K562 (cell line): ENCODE measurements at regions not wholly inside any gene's neighbourhood (a gene's known extent, or its start where the extent isn't known, plus 50 kb on each side); places are given as distances from the start of the nearest gene placed in this dataset.

Experiments used
- ATAC-seq: fragments of 200-7000 bp; cut with Tn5 transposase; 3 replicates; pipeline ENCODE4 v1.9.1; 2020; ENCODE audit warnings: moderate library complexity
- BruUV-seq: library from RNA; stranded (reverse); fragments of 400-500 nt; replicated peaks from 2 replicates; lab custom pipeline; 2021; lab: Mats Ljungman, UMichigan
- CTCF ChIA-PET: fragments of 300-600 bp; formaldehyde crosslinking; extraction: SDS; loops from one replicate; lab custom pipeline; 2021; ENCODE audit warnings: low intra/inter-chr PET ratio; lab: Yijun Ruan, JAX
- POLR2A ChIA-PET: fragments of 300-600, 350-650 bp; sonication (Branson Sonifier 250); formaldehyde crosslinking; extraction: SDS; loops from one replicate; lab custom pipeline; 2021; ENCODE audit warnings: antibody characterized with exemption, inconsistent platforms; lab: Yijun Ruan, JAX
- DNase-seq, 4 experiments: peaks; one replicate each; pipeline versions ENCODE4 v3.0.0 to v3.0.0-alpha.2; 2011 to 2018; ENCODE audit warnings: low spot score in 3 of 4, mixed read lengths in 3 of 4; ENCODE audit errors: extremely low read depth in 1 of 4
- FAIRE-seq: peaks from 2 replicates; lab custom pipeline; 2011; peaks lifted over from hg19 to GRCh38; lab: Jason Lieb, UNC
- H2AFZ ChIP-seq: 2 replicates; pipeline ENCODE4 v1.6.0; 2011; ENCODE audit warnings: low read depth, low read length, control low read depth, inconsistent platforms
- H3K27ac ChIP-seq: fragments of 200-600 bp; 3 replicates; pipeline ENCODE4 v1.8.0; 2011; ENCODE audit warnings: low read depth, mild to moderate bottlenecking, control low read depth, inconsistent platforms, low read length, moderate library complexity, mixed read lengths; ENCODE audit errors: extremely low read depth
- H3K27me3 ChIP-seq, 2 experiments: fragments of 300-600 bp in 1 of 2; 2 replicates in 1 of 2; 3 replicates in 1 of 2; pipeline versions ENCODE4 v1.6.0 to v1.8.0; 2011; ENCODE audit warnings: inconsistent platforms in 2 of 2, low read length in 2 of 2, mild to moderate bottlenecking in 1 of 2, mixed read lengths in 1 of 2, moderate library complexity in 1 of 2; ENCODE audit not compliant: control insufficient read depth in 2 of 2, insufficient read depth in 2 of 2
- H3K36me3 ChIP-seq: fragments of 300-600 bp; 3 replicates; pipeline ENCODE4 v1.8.0; 2011; ENCODE audit warnings: mild to moderate bottlenecking, low read length, inconsistent platforms; ENCODE audit not compliant: control insufficient read depth, insufficient read depth
- H3K4me1 ChIP-seq, 2 experiments: fragments of 200-600 bp in 1 of 2; replicated peaks in 1 of 2; 2 replicates in 1 of 2; 3 replicates in 1 of 2; pipeline versions ENCODE4 v1.5.1 to v1.8.0; 2011; ENCODE audit warnings: inconsistent platforms in 2 of 2, low read length in 2 of 2, mild to moderate bottlenecking in 1 of 2, mixed read lengths in 1 of 2, moderate library complexity in 1 of 2; ENCODE audit not compliant: control insufficient read depth in 2 of 2, insufficient read depth in 2 of 2
- H3K4me2 ChIP-seq: 2 replicates; pipeline ENCODE4 v1.6.1; 2011; ENCODE audit warnings: low read length, control low read depth, inconsistent platforms, mixed read lengths; ENCODE audit not compliant: insufficient read depth
- H3K4me3 ChIP-seq: fragments of 200-600 bp; sonication (generic), shearing (Covaris generic); 2 replicates; pipeline ENCODE4 v1.5.1; 2016; ENCODE audit warnings: control low read depth, inconsistent platforms
- H3K79me2 ChIP-seq: fragments of 200-600 bp; 3 replicates; pipeline ENCODE4 v1.8.0; 2011; ENCODE audit warnings: low read length, inconsistent platforms; ENCODE audit not compliant: control insufficient read depth, insufficient read depth
- H3K9ac ChIP-seq, 2 experiments: 2 replicates each; pipeline versions ENCODE4 v1.6.0 to v1.6.1; 2011; ENCODE audit warnings: low read depth in 2 of 2, low read length in 2 of 2, control low read depth in 1 of 2, inconsistent platforms in 1 of 2, mild to moderate bottlenecking in 1 of 2, mixed read lengths in 1 of 2; ENCODE audit not compliant: insufficient read depth in 1 of 2
- H3K9me1 ChIP-seq: one replicate; pipeline ENCODE4 v1.6.0; 2011; ENCODE audit warnings: inconsistent platforms, mild to moderate bottlenecking, low read length, moderate library complexity; ENCODE audit not compliant: control insufficient read depth, insufficient read depth
- H3K9me3 ChIP-seq: replicated peaks from 2 replicates; pipeline ENCODE4 v1.5.1; 2011; ENCODE audit warnings: low read depth, low read length, inconsistent platforms; ENCODE audit not compliant: control insufficient read depth, insufficient read depth
- H4K20me1 ChIP-seq: replicated peaks from 2 replicates; pipeline ENCODE4 v1.6.1; 2011; ENCODE audit warnings: low read length, inconsistent platforms, mixed read lengths; ENCODE audit not compliant: control insufficient read depth, insufficient read depth
- CREB1 ChIP-seq, 2 experiments: sonication (generic) in 1 of 2; formaldehyde crosslinking in 1 of 2; IDR thresholded peaks; 2 replicates each; pipeline versions ENCODE4 v1.6.1 to v1.8.0; 2012 to 2022; ENCODE audit warnings: inconsistent platforms in 1 of 2, mild to moderate bottlenecking in 1 of 2, missing genetic modification reagents in 1 of 2, moderate library complexity in 1 of 2
- CTCFL ChIP-seq: IDR thresholded peaks from 2 replicates; pipeline ENCODE4 v1.6.1; 2011; ENCODE audit warnings: borderline replicate concordance, low read depth, mild to moderate bottlenecking, moderate library complexity, low read length; ENCODE audit not compliant: insufficient read depth, poor library complexity, severe bottlenecking
- DPF2 ChIP-seq: fragments of 450-650 bp; IDR thresholded peaks from 2 replicates; pipeline ENCODE4 v1.6.1; 2016
- ELK1 ChIP-seq: sonication (generic); formaldehyde crosslinking; IDR thresholded peaks from 2 replicates; pipeline ENCODE4 v1.8.1; 2022; ENCODE audit warnings: missing genetic modification reagents
- EP400 ChIP-seq: fragments of 450-650 bp; IDR thresholded peaks from 2 replicates; pipeline ENCODE4 v1.6.1; 2017; ENCODE audit warnings: antibody characterized with exemption, mild to moderate bottlenecking, moderate library complexity
- FOXK1 ChIP-seq: sonication (generic); formaldehyde crosslinking; IDR thresholded peaks from 2 replicates; pipeline ENCODE4 v1.8.0; 2022; ENCODE audit warnings: missing genetic modification reagents, mild to moderate bottlenecking, borderline replicate concordance
- HDAC1 ChIP-seq, 2 experiments: fragments of 450-650 bp; IDR thresholded peaks; 2 replicates each; pipeline ENCODE4 v1.6.1; 2016 to 2017; ENCODE audit warnings: inconsistent platforms in 1 of 2, mild to moderate bottlenecking in 1 of 2, moderate library complexity in 1 of 2
- LEF1 ChIP-seq: fragments of 450-650 bp; IDR thresholded peaks from 2 replicates; pipeline ENCODE4 v1.6.1; 2016; ENCODE audit warnings: mild to moderate bottlenecking
- MBD2 ChIP-seq: sonication (generic); IDR thresholded peaks from 2 replicates; pipeline ENCODE4 v1.6.1; 2016; ENCODE audit warnings: low read depth, borderline replicate concordance
- PRDM10 ChIP-seq: fragments of 450-650 bp; IDR thresholded peaks from 2 replicates; pipeline ENCODE4 v1.6.1; 2018; ENCODE audit not compliant: partially characterized antibody
- RFX7 ChIP-seq: fragments of 250-450 bp; sonication (Bioruptor Pico); IDR thresholded peaks from 2 replicates; pipeline ENCODE4 v1.5.1; 2021; ENCODE audit warnings: mild to moderate bottlenecking
- TCF7L2 ChIP-seq: fragments of 150-350 bp; IDR thresholded peaks from 2 replicates; pipeline ENCODE4 v1.6.1; 2016; ENCODE audit warnings: low read depth, mild to moderate bottlenecking, low read length, moderate library complexity
- ZKSCAN8 ChIP-seq: fragments of 200-800 bp; sonication (Bioruptor generic); IDR thresholded peaks from 2 replicates; pipeline ENCODE4 v1.6.1; 2016; ENCODE audit warnings: missing genetic modification characterization, missing compliant biosample characterization
- ZNF324 ChIP-seq: fragments of 250-450 bp; sonication (Bioruptor Pico); IDR thresholded peaks from 2 replicates; pipeline ENCODE4 v1.4.0; 2020; ENCODE audit warnings: mild to moderate bottlenecking
- ZNF347 ChIP-seq: fragments of 450-650 bp; formaldehyde crosslinking; IDR thresholded peaks from 2 replicates; pipeline ENCODE4 v1.4.0; 2020; ENCODE audit warnings: low read depth, mild to moderate bottlenecking, moderate library complexity
- ZNF589 ChIP-seq: fragments of 200-800 bp; sonication (Bioruptor generic); IDR thresholded peaks from 2 replicates; pipeline ENCODE4 v1.6.1; 2016; ENCODE audit warnings: low read depth, missing genetic modification characterization, missing compliant biosample characterization
- WGBS: fragments of 100-300 bp; shearing (Covaris generic); methylation state at CpG from one replicate; pipeline ENCODE4 v1.1.6; 2016; ENCODE audit warnings: low coverage, mixed read lengths; ENCODE audit not compliant: insufficient coverage; ENCODE audit errors: missing lambda C conversion rate; 5-methylcytosine and 5-hydroxymethylcytosine counted together
- in situ Hi-C: fragments of 300-500 bp; cut with MboI; formaldehyde crosslinking; loops from 4 replicates; pipeline ENCODE4 v1.15.0; 2018; ENCODE audit warnings: inconsistent platforms, mixed read lengths
- intact Hi-C: fragments of 100-400 bp; cut with micrococcal nuclease; formaldehyde crosslinking; loops from 2 replicates; pipeline ENCODE4 v1.14.2; 2022

GRCh38 chr20:58017970-58018530 lies 210.4 kb downstream of the ANKRD60 start:
- no peak for DNase-seq
- no TSS peak for BruUV-seq
- no peak for TF ChIP-seq PRDM10
- no peak for TF ChIP-seq ELK1 (CRISPR knock-in tag)
- no peak for TF ChIP-seq CREB1 (IDR thresholded peaks at IDR 0.05)
- TF ChIP-seq CREB1 (CRISPR knock-in tag; IDR thresholded peaks at IDR 0.05) = no peak
- no peak for TF ChIP-seq ZNF324
- TF ChIP-seq LEF1 = no peak
- TF ChIP-seq TCF7L2 = no peak
- TF ChIP-seq ZNF589 (CRISPR knock-in tag) = no peak
- no peak for TF ChIP-seq ZNF347 (CRISPR knock-in tag)
- TF ChIP-seq CTCFL = no peak
- no peak for TF ChIP-seq DPF2
- TF ChIP-seq RFX7 (CRISPR knock-in tag) = no peak
- no peak for TF ChIP-seq MBD2
- TF ChIP-seq ZKSCAN8 (CRISPR knock-in tag) = no peak
- no peak for TF ChIP-seq FOXK1 (CRISPR knock-in tag)
- TF ChIP-seq EP400 = no peak
- no peak for TF ChIP-seq HDAC1 (IDR thresholded peaks at IDR 0.05)
- TF ChIP-seq, all 486 proteins: peak for 0
- ATAC-seq = no peak
- H2AFZ ChIP-seq = no peak overlapping the region
- no peak for FAIRE-seq
- no peaks in the 10 kb centered on the region for H3K9me1 ChIP-seq
- H3K4me1 ChIP-seq = no peaks in the 10 kb centered on the region
- H3K27ac ChIP-seq = no peak overlapping the region
- ChIA-PET CTCF (no interaction called here), POLR2A (no interaction called here)
- H3K9me3 ChIP-seq = no peaks in the 10 kb centered on the region
- no peaks in the 10 kb centered on the region; the same call in 1 of the 2 replicates for H4K20me1 ChIP-seq
- H3K79me2 ChIP-seq = no peaks in the 10 kb centered on the region
- H3K9ac ChIP-seq = no peak overlapping the region
- H3K4me3 ChIP-seq = no peak overlapping the region
- no peak overlapping the region for H3K4me2 ChIP-seq
- intact Hi-C loops (no loop called here), in situ Hi-C loops (no loop called here)
- WGBS = under 1% methylated on average over 16 of the region's 16 CpGs
- H3K27me3 ChIP-seq = peaks cover 12 to 39% of the 10 kb centered on the region in 2 experiments; a peak in 3 of 5 replicates
- H3K36me3 ChIP-seq = no peaks in the 10 kb centered on the region
